ENCODE measurements at regions not wholly inside any gene's neighbourhood (a gene's known extent, or its start where the extent isn't known, plus 50 kb on each side); places are given as distances from the start of the nearest gene placed in this dataset.

DNA sequence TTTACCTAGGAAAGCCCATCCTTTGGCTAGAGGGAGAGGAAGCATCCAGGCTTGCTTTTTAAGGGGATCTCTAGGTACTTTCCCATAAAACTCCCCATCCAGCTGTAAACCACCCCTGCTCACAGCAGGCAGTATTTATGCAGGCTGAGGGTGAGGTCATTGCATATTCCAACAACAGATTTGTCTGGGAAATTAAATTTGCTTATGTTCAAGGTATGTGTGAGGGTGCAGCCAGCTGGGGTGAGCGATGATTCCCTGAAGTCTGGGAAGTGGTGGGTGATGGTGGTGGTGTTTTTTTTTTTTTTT, 96.3 kb upstream of the C1QTNF9B start:
- TF ChIP-seq CTCF (IDR thresholded peaks at IDR 0.05; ENCODE audit: low read length) (no peak), EZH2phosphoT487 (IDR thresholded peaks at IDR 0.05; ENCODE audit: low read length) (no peak)

All from MM.1S (cell line).